Fibroblast of pulmonary artery (primary cell): ENCODE measurements at regions not wholly inside any gene's neighbourhood (a gene's known extent, or its start where the extent isn't known, plus 50 kb on each side); places are given as distances from the start of the nearest gene placed in this dataset.

ENCODE experiments used
- DNase-seq: peaks from one replicate; pipeline ENCODE4 v3.0.0-alpha.2; 2010; ENCODE audit warnings: low read depth
- H3K4me3 ChIP-seq: replicated peaks from 2 replicates; pipeline ENCODE4 v1.5.1; 2011; ENCODE audit warnings: low read depth, mild to moderate bottlenecking, control low read depth, low read length, moderate library complexity
- CTCF ChIP-seq: IDR thresholded peaks from 2 replicates; pipeline ENCODE4 v1.5.1; 2011; ENCODE audit warnings: mild to moderate bottlenecking, control low read depth, low read length, inconsistent platforms; ENCODE audit errors: missing control alignments

GRCh38 chr2:214674278-214674677 is 135.2 kb downstream of the BARD1 start:
- no peak overlapping the region for H3K4me3 ChIP-seq
- no peak for TF ChIP-seq CTCF
- DNase-seq: no peak

- no peak for DNase-seq
- no peak for TF ChIP-seq CTCF
Observed at GRCh38 chr2:214671319-214671885, 138.1 kb downstream of the BARD1 start.

GRCh38 chr2:214652473-214652872 is 157.0 kb downstream of the BARD1 start:
- H3K4me3 ChIP-seq: no peak overlapping the region
- DNase-seq: no peak
- no peak for TF ChIP-seq CTCF

More at GRCh38 chr2:214671319-214671885, 138.1 kb downstream of the BARD1 start:
- H3K4me3 ChIP-seq: no peak overlapping the region

GRCh38 chr2:214651451-214651850 is 158.0 kb downstream of the BARD1 start:
- DNase-seq: no peak
- H3K4me3 ChIP-seq: no peak overlapping the region
- no peak for TF ChIP-seq CTCF

- TF ChIP-seq CTCF: no peak
- H3K4me3 ChIP-seq: no peak overlapping the region
- peak; percentile 11 for DNase-seq
Observed at GRCh38 chr2:214649440-214650205, 159.9 kb downstream of the BARD1 start.

- no peak for TF ChIP-seq CTCF
- no peak for DNase-seq
- H3K4me3 ChIP-seq: no peak overlapping the region
Observed at GRCh38 chr2:214648520-214648919, 161.0 kb downstream of the BARD1 start.

- DNase-seq: no peak
- no peak overlapping the region for H3K4me3 ChIP-seq
- TF ChIP-seq CTCF: no peak
Observed at GRCh38 chr2:214631406-214631805, 178.1 kb downstream of the BARD1 start.
